ENCODE measurements at regions not wholly inside any gene's neighbourhood (a gene's known extent, or its start where the extent isn't known, plus 50 kb on each side); places are given as distances from the start of the nearest gene placed in this dataset.

DNA sequence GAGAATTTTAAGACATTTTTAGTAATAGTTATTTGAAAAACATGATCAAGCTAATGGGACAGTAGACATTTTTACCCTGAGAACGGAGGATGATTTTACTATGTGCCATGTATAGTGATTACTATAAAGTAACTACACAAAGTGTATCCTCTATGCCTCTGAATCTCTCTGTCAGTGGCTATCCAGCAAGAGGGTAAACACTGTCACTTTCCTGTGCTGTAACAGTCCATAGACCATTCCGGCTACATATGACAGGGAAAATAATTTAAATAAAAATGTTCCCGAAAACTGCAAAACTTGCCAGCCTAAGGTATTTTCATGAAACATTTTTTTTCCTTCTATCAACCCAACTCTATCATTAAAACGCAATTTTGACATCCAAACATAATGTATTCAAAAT, 1632.2 kb upstream of the ACVR2A start:
- Histone ChIP-seq H3K4me3 (ENCODE audit: control extremely low read depth in 1 of 5, extremely low read depth in 1 of 5, insufficient read depth in 1 of 5, low read depth in 2 of 5, low read length in 4 of 5) (no peak overlapping the region), H3K79me2 (ENCODE audit: control insufficient read depth, insufficient read depth, low read length) (no peaks in the 10 kb centered on the region), H4K20me1 (ENCODE audit: control insufficient read depth, insufficient read depth, low read length, poor library complexity, severe bottlenecking) (no peaks in the 10 kb centered on the region), H3K9ac (ENCODE audit: low read length) (no peak overlapping the region), H3K9me3 (ENCODE audit: control extremely low read depth in 1 of 3, control insufficient read depth in 2 of 3, insufficient read depth in 1 of 3, low read length in 2 of 3) (no peaks in the 10 kb centered on the region), H3K4me1 (ENCODE audit: control insufficient read depth in 2 of 2, insufficient read depth in 2 of 2, low read length in 2 of 2) (no peaks in the 10 kb centered on the region), H3K4me2 (replicated peaks; ENCODE audit: low read depth, low read length, poor library complexity, severe bottlenecking) (no peak overlapping the region), H3K27ac (ENCODE audit: low read length in 2 of 2) (no peak overlapping the region), H3K36me3 (replicated peaks in 1 of 2; ENCODE audit: control extremely low read depth in 1 of 2, control insufficient read depth in 1 of 2, extremely low read depth in 1 of 2, insufficient read depth in 2 of 2, low read length in 1 of 2) (no peaks in the 10 kb centered on the region), H2AFZ (ENCODE audit: insufficient read depth, low read depth, low read length, poor library complexity, severe bottlenecking) (no peak overlapping the region), H3K27me3 (replicated peaks in 1 of 4; ENCODE audit: control extremely low read depth in 1 of 4, control insufficient read depth in 3 of 4, insufficient read depth in 4 of 4, low read length in 3 of 4) (no peaks in the 10 kb centered on the region)
- no peaks in the 10 kb centered on the region for H3K27me3 Mint-ChIP-seq
- H3K27ac Mint-ChIP-seq: no peak overlapping the region
- no peaks in the 10 kb centered on the region for H3K4me1 Mint-ChIP-seq
- WGBS (ENCODE audit: insufficient coverage): 100% methylated on average over 2 of the region's 4 CpGs
- peaks cover 2% of the 10 kb centered on the region for H3K9me3 Mint-ChIP-seq (ENCODE audit: insufficient read depth)
- H3K4me3 Mint-ChIP-seq: no peak overlapping the region
- ChIA-PET CTCF (no interaction called here), POLR2A (no interaction called here)
- intact Hi-C loops (cut with micrococcal nuclease): no loop called here
- TF ChIP-seq, protein P1, sequence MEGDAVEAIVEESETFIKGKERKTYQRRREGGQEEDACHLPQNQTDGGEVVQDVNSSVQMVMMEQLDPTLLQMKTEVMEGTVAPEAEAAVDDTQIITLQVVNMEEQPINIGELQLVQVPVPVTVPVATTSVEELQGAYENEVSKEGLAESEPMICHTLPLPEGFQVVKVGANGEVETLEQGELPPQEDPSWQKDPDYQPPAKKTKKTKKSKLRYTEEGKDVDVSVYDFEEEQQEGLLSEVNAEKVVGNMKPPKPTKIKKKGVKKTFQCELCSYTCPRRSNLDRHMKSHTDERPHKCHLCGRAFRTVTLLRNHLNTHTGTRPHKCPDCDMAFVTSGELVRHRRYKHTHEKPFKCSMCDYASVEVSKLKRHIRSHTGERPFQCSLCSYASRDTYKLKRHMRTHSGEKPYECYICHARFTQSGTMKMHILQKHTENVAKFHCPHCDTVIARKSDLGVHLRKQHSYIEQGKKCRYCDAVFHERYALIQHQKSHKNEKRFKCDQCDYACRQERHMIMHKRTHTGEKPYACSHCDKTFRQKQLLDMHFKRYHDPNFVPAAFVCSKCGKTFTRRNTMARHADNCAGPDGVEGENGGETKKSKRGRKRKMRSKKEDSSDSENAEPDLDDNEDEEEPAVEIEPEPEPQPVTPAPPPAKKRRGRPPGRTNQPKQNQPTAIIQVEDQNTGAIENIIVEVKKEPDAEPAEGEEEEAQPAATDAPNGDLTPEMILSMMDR (IDR thresholded peaks at IDR 0.05): no peak
- no peak for TF ChIP-seq EZH2 (IDR thresholded peaks at IDR 0.05; ENCODE audit: borderline replicate concordance, insufficient read depth, low read depth, low read length, poor library complexity, severe bottlenecking)
- no peak for DNase-seq
- no peak for ATAC-seq (ENCODE audit: low read depth)

DNA sequence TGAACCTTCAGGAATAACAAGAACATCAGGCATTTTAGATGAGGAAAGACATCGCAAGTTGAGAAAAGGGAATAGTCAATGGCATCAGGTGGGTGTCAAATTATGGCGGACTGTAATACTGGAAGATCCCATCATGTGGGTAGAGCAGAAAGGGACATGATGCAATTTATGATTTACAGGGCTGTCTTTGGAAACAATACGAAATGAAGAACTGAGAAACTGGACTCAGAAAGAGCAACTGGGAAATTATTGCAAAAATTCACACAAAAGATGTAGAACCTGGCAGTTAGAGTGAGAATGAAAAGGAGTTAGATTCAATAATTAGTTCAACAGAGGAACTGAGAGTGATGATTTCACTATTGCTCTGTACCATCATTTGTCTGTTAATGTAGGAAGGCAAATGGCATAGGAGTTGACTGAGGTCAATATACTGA, 1635.0 kb upstream of the ACVR2A start:
- intact Hi-C loops (cut with micrococcal nuclease): no loop called here
- 89% methylated on average over 3 of the region's 3 CpGs for WGBS (ENCODE audit: insufficient coverage)
- Mint-ChIP-seq H3K27me3 (no peaks in the 10 kb centered on the region), H3K27ac (no peak overlapping the region), H3K4me1 (no peaks in the 10 kb centered on the region), H3K9me3 (ENCODE audit: insufficient read depth) (peaks cover 2% of the 10 kb centered on the region), H3K4me3 (no peak overlapping the region)
- H2AFZ ChIP-seq (ENCODE audit: insufficient read depth, low read depth, low read length, poor library complexity, severe bottlenecking): no peak overlapping the region
- ChIA-PET CTCF (no interaction called here), POLR2A (no interaction called here)
- H3K27ac ChIP-seq (ENCODE audit: low read length in 2 of 2): no peak overlapping the region
- H3K79me2 ChIP-seq (ENCODE audit: control insufficient read depth, insufficient read depth, low read length): no peaks in the 10 kb centered on the region
- no peaks in the 10 kb centered on the region for H4K20me1 ChIP-seq (ENCODE audit: control insufficient read depth, insufficient read depth, low read length, poor library complexity, severe bottlenecking)
- no peak overlapping the region for H3K9ac ChIP-seq (ENCODE audit: low read length)
- no peak for ATAC-seq (ENCODE audit: low read depth)
- H3K27me3 ChIP-seq (replicated peaks in 1 of 4; ENCODE audit: control extremely low read depth in 1 of 4, control insufficient read depth in 3 of 4, insufficient read depth in 4 of 4, low read length in 3 of 4): no peaks in the 10 kb centered on the region
- no peaks in the 10 kb centered on the region for H3K4me1 ChIP-seq (ENCODE audit: control insufficient read depth in 2 of 2, insufficient read depth in 2 of 2, low read length in 2 of 2)
- no peak overlapping the region for H3K4me2 ChIP-seq (replicated peaks; ENCODE audit: low read depth, low read length, poor library complexity, severe bottlenecking)
- DNase-seq: no peak
- peaks cover 0 to 1% (median 0%) of the 10 kb centered on the region in 3 donors for H3K9me3 ChIP-seq (ENCODE audit: control extremely low read depth in 1 of 3, control insufficient read depth in 2 of 3, insufficient read depth in 1 of 3, low read length in 2 of 3)
- H3K4me3 ChIP-seq (ENCODE audit: control extremely low read depth in 1 of 5, extremely low read depth in 1 of 5, insufficient read depth in 1 of 5, low read depth in 2 of 5, low read length in 4 of 5): no peak overlapping the region
- TF ChIP-seq, protein P1 (IDR thresholded peaks at IDR 0.05): no peak
- no peak for TF ChIP-seq EZH2 (IDR thresholded peaks at IDR 0.05; ENCODE audit: borderline replicate concordance, insufficient read depth, low read depth, low read length, poor library complexity, severe bottlenecking)
- H3K36me3 ChIP-seq (replicated peaks in 1 of 2; ENCODE audit: control extremely low read depth in 1 of 2, control insufficient read depth in 1 of 2, extremely low read depth in 1 of 2, insufficient read depth in 2 of 2, low read length in 1 of 2): no peaks in the 10 kb centered on the region
